ENCODE measurements at regions not wholly inside any gene's neighbourhood (a gene's known extent, or its start where the extent isn't known, plus 50 kb on each side); places are given as distances from the start of the nearest gene placed in this dataset.

GRCh38 chrX:9191392-9191791 is 157.5 kb upstream of the FAM9B start:
- TF ChIP-seq CTCF (IDR thresholded peaks at IDR 0.05 in 4 of 5, conservative IDR thresholded peaks at IDR 0.05 in 1 of 5) (no peak), POLR2A (IDR thresholded peaks at IDR 0.05) (no peak)

Data from gastrocnemius medialis (tissue), 4 donors.